ENCODE measurements at regions not wholly inside any gene's neighbourhood (a gene's known extent, or its start where the extent isn't known, plus 50 kb on each side); places are given as distances from the start of the nearest gene placed in this dataset.
"Not testable (repeated sequence)": the region's sequence is repeated elsewhere in the genome, so short reads cannot be mapped to it uniquely, and the experiment has no call there.

DNA sequence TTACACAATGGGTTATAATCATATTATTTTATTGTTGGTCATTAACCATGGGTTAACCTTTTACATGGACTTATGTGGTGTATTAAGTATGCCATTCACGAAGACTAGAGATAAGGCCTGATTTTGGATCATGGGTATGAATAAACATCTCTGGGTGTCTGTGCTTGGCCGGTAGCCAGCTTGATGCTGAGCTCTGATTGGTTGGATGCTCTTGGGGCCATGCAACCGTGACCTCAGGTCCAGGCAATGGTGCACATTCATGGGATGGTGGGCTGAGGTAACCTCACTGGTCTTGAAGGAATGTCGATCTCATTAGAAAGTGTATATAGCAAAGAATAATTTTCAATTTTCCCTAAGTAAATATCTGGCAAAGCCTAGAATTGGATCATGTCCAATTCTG lies 158.2 kb upstream of the IL12B start:
- no peak overlapping the region for H3K4me3 ChIP-seq (ENCODE audit: low read depth, low read length)
- no peak for DNase-seq (ENCODE audit: low read depth)

DNA sequence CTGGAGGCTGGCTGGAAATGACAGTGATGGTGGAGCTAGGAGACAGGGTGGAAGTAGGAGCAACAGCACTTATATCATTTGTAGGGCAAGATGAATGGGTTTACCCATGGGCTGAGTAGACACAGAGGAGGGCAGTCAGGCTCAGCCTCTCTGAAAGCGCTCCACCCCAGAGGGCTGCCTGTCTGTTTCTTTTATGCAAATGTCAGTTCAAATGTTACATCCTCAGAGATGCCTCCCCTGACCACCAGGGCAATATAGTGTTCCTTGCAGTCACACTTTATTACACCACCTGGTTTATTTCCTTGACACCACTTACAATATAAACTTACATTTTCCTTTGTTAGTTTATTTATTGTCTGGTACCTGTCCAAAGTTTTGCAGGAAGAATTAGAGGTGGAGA lies 159.5 kb upstream of the IL12B start:
- no peak overlapping the region for H3K4me3 ChIP-seq (ENCODE audit: low read depth, low read length)
- no peak for DNase-seq (ENCODE audit: low read depth)

DNA sequence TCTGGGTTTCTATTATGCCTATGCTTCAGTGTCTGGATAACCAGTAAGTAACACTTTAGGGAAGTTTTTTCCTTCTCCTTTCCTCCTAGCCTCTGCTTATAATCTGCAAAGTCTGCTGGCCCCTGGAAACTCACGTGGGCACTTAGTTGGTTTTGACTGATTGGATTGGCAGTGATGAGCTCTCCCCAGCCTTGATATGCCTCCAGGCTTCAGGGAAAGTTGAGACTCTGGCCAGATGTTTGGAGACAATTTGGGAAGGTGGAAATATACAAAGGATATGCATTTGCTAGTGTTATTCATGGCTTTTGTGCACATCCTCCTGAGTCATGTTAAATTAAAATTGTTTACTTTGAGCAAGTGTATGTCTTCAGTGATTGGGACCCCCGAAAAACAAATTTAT lies 160.2 kb upstream of the IL12B start:
- DNase-seq (ENCODE audit: low read depth), result no peak
- H3K4me3 ChIP-seq (ENCODE audit: low read depth, low read length), result no peak overlapping the region

DNA sequence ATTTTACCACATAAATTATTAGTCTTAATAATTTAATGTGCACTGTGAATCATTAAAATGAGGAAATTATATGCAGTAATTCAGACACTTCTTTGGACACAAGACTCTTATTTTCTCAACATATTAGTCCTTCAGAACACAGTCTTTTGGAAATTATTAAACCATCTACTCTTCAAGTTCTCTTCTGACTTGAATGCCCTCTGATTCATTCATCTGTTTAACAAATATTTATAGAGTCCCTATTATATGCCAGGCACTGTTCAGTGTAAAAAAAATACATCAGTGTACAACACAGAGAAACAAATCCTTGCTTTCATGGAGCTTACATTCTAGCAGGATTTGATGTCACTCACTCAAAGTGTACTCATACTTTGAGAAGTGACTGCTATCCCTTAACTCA lies 163.4 kb upstream of the IL12B start:
- DNase-seq (ENCODE audit: low read depth), result no peak
- H3K4me3 ChIP-seq (ENCODE audit: low read depth, low read length), result no peak overlapping the region

DNA sequence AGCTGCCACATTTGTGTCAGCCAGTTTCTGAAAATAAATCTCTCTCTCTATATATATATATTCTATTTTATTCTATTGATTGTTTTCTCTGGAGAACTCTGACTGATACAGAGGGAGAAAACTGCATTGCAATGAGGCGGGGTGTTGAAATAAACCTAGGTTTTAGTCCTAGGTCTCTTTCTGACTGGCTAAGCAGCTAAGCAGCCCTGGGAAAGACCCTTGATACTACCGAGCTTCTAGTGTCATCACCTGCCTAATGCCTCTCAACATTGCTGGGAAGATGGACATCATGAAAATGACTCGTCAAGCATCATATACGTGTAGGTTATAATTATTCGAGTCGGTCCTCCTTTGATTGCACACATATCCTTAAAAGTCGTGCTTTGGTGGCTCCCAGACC lies 166.5 kb upstream of the IL12B start:
- H3K4me3 ChIP-seq (ENCODE audit: low read depth, low read length), result no peak overlapping the region
- DNase-seq (ENCODE audit: low read depth), result no peak

DNA sequence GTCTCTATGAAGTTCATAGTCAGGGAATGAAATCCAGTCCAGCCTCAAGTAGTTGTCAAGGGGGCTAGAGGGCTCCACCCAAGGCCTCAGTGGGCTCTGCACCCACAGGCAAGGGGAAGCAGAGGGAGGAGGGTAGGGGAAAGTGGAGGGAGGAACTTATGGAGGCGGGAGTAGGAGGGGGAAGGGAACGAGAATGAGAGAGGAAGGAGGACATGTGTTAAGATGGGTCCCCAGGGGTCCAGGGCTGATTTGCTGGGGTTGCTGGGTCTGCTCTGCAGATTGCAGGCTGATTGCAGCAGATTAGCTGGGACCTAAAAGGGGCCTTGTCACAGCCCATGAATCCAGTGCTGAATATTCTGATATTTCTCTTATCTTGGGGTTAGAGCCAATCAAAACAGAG lies 166.9 kb upstream of the IL12B start:
- H3K4me3 ChIP-seq (ENCODE audit: low read depth, low read length), result no peak overlapping the region
- no peak for DNase-seq (ENCODE audit: low read depth)

DNA sequence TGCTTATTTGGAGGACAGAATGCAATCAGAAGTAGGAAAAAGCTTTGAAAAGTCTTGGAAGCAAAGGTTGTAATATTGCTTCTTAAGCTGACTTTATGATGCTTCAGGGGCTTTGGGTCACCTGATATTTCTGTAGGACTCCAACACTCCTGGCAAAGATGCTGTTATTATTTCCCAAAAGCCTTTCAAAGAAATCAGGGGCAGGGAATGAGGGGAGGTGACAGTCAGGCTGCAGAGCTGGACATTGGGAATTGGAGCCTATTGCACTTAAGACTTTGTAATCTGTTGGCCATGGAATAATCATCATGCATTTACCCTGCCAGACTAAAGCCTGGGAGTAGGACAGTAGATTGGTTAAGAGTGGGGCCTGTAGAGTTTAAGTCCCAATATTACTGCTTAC lies 168.3 kb upstream of the IL12B start:
- DNase-seq (ENCODE audit: low read depth), result no peak
- H3K4me3 ChIP-seq (ENCODE audit: low read depth, low read length), result no peak overlapping the region

DNA sequence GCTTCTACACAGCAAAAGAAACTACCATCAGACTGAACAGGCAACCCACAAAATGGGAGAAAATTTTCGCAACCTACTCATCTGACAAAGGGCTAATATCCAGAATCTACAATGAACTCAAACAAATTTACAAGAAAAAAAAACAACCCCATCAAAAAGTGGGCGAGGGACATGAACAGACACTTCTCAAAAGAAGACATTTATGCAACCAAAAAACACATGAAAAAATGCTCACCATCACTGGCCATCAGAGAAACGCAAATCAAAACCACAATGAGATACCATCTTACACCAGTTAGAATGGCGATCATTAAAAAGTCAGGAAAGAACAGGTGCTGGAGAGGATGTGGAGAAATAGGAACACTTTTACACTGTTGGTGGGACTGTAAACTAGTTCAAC lies 171.8 kb upstream of the IL12B start:
- not testable (repeated sequence) for DNase-seq (ENCODE audit: low read depth); H3K4me3 ChIP-seq (ENCODE audit: low read depth, low read length)

DNA sequence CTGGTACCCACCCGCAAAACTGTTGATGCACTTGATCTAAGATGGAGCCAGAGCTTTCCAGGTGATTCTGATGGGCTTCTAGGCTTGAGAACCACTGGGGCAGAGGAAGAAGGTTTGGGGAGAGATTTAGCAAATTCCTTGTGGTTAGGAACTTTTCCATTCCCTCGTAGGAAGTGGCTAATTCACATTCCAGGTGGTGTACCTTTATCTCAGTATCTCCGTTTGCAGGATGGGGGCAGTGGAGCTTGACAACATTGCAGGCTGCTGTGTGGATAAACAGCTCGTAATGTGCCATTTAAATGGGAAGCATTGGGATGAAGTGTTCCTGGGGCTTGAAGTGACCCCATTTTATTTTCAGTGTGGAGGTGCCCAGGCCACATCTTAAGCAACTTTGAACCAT lies 172.9 kb upstream of the IL12B start:
- no peak overlapping the region for H3K4me3 ChIP-seq (ENCODE audit: low read depth, low read length)
- DNase-seq (ENCODE audit: low read depth), result no peak

DNA sequence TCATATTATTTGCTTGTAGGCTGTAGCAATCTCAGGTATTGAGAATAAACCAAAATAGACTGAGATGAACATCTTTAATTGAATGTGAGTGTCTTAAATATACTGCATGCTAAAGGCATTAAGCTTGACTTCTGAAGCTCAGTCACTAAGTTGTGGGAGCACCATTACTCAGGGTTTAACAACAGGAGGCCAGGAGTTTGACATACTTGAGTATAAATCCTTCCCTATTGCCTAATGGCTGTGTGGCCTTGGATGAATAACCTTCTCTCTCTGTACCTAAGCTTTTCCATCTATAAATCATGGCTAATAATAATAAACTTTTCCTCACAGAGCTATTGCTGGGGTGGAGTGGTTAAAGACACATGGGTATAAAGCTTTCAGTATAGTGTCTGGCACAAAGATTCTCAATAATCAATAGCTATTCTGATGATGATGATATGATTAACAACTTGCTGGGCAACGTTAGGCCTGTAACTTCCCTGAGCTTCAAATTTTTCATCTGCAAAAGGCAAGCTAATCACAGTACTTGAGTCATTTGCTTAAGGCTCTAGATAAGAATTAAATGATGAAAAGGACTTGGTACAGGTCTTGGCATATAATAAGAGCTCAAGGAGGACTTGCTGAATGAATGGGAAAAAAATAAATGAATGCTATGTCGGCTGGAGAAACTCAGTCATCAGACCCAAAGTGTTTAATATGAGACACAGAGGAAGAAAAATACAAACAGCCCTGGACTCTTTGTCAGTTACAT lies 174.0 kb upstream of the IL12B start:
- DNase-seq (ENCODE audit: low read depth), result peak; percentile 57
- no peak overlapping the region for H3K4me3 ChIP-seq (ENCODE audit: low read depth, low read length)

DNA sequence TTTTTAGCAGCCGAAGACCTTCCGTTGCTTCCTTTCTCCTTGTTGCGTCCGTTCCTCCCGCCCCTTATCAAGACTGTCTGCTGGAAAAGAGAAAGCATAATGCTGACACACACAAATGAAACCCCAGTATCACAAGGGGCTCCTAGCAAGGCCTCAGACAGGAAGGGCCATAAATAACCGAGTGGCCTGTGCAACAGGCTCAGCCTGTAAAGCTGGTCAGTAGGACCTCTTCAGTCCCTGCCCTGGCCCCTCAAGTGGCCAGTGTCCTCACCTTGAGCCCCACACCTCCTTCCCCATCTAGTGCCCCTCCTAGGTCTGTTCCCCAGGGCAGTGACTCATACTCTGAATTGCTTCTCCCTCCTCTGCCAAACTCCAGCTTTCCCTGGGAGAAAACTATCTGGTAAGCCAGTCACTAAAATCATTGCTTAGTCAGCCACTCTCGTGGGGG lies 174.6 kb upstream of the IL12B start:
- DNase-seq (ENCODE audit: low read depth), result peak; percentile 72
- H3K4me3 ChIP-seq (ENCODE audit: low read depth, low read length), result no peak overlapping the region

DNA sequence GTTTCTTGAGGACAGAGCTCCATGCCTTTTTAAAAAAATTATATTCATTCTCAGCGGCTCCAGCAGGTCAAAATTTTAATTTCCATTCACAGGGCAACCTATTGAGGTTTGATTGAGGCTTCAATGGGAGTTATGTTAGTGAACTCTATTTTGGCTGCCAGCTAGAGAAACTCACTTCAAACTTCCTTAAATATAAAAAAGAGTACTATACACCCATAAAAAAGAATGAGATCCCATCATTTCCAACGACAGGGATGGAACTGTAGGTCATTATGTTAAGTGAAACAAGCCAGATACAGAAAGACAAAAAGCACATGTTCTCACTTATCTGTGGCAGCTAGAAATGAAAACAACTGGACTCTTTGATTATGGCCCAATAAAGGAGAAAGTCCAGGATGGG lies 176.8 kb upstream of the IL12B start:
- no peak for DNase-seq (ENCODE audit: low read depth)
- H3K4me3 ChIP-seq (ENCODE audit: low read depth, low read length), result no peak overlapping the region

DNA sequence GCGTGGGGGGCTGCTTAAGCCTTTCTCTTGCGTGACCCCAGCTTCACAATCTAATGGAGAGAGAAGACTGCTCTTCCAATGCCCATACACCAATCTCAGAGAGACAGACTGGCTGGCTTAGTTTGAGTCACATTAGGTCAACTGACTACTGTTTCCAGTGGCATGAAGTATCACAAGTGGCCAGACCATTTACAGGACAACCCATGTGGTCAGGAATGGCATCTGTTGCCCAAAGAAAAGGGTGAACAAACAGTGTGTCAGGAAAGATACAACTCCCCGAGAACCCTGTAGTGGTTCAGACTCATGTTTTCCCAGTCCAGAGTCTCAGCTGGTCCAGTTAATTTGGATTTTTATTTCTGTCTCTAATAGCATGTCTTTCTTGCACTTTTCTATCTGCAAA lies 177.4 kb upstream of the IL12B start:
- DNase-seq (ENCODE audit: low read depth), result no peak
- H3K4me3 ChIP-seq (ENCODE audit: low read depth, low read length), result no peak overlapping the region

DNA sequence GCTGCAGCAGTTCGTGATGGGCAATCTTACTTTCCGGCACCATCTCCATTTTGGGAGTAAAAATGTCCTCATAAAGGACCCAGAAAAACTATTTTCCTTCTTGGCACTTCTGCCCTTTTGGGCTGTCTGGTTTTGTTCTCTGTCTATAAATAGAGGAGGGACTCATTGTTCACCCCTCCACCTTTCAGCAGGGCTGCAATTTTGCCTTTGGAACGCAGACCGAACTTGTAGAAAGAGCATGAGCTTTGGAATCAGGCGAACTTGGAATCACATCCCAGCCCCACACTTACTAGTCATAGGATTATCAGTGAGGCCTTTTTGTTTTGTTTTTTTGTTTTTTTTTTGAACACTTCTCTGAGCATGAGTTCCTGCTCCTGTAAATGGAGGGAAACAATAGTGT lies 178.1 kb upstream of the IL12B start:
- no peak for DNase-seq (ENCODE audit: low read depth)
- no peak overlapping the region for H3K4me3 ChIP-seq (ENCODE audit: low read depth, low read length)

DNA sequence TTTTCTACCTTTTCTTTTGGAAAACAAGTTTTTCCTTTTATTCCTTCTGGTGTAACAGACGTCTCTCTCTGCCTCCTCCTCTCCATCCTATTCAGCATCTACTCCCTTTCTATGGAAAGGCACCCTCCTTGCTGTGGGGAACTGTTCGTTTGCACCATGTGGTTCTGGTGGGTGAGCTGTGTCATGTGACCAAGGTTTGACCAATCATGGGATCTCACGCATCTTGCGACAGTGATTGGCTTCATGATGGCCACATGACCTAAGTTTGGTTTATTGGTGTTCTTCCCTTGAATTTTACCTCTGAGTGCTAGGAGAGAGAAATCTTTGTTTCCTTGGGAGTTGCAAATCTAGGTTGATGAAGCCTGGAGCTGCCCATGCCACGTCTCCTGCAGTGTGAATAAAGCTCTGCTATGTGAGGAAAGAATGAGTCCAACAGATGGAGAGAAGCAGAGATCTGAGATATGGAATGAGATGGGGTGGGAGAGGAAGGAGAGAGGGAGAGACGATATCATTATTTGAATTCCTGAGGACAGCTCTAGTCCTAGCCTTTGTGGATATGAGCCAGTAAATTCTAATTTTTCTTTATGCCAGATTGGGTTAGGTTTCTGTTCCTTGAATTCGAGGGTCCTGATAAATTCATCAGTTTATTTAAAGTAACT lies 178.8 kb upstream of the IL12B start:
- no peak overlapping the region for H3K4me3 ChIP-seq (ENCODE audit: low read depth, low read length)
- no peak for DNase-seq (ENCODE audit: low read depth)

DNA sequence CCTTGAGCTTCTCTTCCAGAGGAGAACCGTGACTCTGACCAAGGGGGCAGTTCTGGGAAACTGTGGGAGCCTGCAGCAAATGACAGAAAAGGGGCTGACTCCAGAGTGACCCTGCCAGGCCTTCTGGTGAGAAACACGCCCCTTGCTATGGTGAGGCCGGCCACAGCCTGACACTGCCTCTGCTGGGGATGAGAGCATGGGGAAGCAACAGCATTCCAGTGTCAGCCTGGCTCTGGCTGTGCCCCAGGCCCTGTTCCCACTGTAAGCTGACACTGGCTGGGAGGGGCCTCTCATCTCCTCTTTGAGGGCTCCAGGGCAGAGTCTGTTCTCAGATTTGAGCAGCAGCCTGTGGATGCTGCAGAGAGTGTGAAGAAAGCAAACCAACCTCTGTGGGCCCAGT lies 180.0 kb upstream of the IL12B start:
- no peak overlapping the region for H3K4me3 ChIP-seq (ENCODE audit: low read depth, low read length)
- peak; percentile 79 for DNase-seq (ENCODE audit: low read depth)

DNA sequence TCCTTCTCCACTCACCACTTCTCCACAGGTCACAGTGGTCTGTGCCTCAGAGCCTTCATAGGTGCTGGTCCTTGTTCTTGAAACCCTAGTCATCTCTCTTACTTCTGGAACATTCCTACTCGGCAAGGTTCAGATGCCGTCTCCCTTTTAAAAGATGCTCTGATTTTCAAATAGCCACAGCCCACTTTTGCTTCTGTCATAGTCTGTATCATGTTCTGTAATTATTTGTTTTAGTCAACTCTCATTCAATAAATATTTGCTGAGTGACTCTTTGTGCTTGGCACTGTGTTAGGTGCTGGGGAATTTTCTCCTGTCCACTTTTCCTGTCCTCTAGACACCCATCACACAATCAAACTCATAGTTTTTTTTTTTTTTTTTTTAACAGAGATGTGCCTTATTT lies 181.3 kb upstream of the IL12B start:
- DNase-seq (ENCODE audit: low read depth), result no peak
- H3K4me3 ChIP-seq (ENCODE audit: low read depth, low read length), result no peak overlapping the region

DNA sequence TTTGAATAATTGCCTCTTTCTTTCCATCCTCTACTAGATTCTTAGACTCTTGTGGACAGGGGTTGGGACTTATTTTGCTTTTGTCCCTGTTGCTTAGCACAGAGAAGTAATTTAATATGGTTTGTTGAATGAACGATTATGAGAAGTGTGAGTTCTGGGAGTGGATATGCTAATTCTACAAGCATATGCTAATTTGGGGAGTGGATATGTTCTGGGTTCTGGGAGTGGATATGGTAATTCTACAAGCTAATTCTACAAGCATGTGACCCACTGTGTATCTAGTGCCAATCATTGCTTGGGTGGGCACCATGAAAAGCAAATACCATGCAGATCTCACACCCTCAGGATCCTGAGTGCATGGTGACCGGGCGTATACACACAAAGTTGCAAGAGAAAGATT lies 181.8 kb upstream of the IL12B start:
- H3K4me3 ChIP-seq (ENCODE audit: low read depth, low read length), result no peak overlapping the region
- DNase-seq (ENCODE audit: low read depth), result no peak

DNA sequence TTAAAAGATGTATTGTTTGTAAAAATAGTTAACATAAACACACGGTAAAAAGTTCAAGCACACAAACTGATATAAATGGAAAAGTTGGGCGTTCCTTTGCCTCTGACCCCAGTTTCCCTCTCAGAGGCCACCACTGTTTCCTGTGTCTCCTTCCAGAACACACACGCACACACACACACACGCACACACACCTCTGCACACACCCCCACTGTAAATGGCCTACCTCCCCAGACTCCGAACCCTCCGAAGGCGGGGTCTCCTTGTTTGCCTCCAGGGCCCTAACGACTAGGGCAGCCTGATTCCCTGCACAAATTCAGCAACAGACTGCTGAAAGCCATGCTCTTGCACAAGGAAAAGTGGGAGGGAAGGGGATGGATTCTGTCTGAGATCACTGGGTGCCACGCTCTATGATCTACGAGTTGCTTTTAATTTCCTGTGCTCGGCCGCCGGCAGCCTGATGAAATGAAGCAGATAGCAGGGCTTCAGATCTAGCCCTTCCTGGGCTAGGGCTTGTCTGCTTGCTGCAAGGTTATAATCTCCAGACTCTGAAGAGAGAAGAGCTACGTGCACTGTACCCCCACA lies 184.0 kb upstream of the IL12B start:
- DNase-seq (ENCODE audit: low read depth), result no peak
- no peak overlapping the region for H3K4me3 ChIP-seq (ENCODE audit: low read depth, low read length)

DNA sequence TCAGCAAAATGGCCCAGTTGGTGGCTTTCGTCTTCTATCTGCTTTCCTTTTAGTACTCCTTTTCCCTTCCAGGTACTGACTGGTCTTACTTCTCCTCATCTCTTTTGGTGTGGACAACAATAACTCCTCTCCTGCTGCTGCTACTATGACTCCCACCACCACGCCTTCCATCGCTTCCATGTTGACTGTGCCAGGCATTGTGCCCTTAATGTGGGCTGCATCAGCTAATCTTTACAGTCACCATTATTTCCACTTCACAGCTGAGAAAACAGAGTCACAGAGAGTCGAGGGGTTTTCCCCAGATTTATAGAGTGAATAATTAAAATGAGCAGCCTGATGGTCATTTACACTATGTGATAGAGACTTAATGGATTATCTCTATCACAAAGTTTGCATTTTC lies 184.9 kb upstream of the IL12B start:
- no peak for DNase-seq (ENCODE audit: low read depth)
- no peak overlapping the region for H3K4me3 ChIP-seq (ENCODE audit: low read depth, low read length)

DNA sequence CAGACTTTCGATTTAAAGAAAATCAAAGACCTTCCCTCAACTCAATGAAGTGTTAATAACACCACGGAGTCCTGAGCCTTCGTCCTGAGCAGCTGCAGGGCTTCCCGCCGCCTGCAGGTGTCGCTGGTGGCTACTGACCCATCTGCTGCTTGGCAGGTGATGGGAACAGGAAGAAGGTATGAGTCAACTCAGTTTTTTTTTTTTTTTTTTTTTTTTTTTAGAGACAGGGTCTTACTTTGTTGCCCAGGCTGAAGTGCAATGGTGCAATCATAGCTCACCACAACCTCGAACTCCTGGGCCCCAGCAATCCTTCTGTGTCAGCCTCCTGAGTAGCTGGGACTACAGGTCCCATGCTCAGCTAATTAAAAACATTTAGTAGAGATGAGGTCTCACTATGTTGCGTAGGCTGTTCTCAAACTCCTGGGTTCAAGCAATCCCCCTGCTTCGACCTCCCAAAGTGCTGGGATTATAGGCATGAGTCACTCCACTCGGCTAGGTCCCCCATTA lies 185.7 kb upstream of the IL12B start:
- H3K4me3 ChIP-seq (ENCODE audit: low read depth, low read length), result no peak overlapping the region
- no peak for DNase-seq (ENCODE audit: low read depth)
